Hippocampal formation (tissue), 2 donors: ENCODE measurements at regions not wholly inside any gene's neighbourhood (a gene's known extent, or its start where the extent isn't known, plus 50 kb on each side); places are given as distances from the start of the nearest gene placed in this dataset.

ENCODE experiments used
- DNase-seq, 2 donors: peaks; one replicate each; lab custom pipeline; 2025; lab: John Stamatoyannopoulos, UW

DNA sequence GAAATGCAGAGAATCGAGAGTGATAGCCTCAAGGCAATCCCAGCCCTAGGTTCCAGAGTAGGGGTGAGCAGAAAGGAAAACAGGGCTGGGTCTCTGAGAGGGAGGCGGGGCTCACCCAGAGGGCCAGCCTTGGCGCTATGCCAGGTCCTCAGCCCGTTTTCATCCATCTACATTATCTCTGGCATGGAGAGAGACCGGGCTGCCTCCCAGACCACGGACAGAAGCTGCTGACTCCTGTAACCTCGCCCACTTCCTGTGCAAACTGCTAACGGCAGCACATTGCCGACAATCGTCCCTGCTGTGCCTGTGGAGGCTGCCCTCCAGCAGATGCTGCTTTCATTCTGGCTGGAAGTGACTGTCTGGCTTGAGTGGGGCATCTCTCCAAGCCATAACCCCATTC is 569.1 kb downstream of the NPHP4 start:
- no peak for DNase-seq

GRCh38 chr1:5419501-5419900 is 572.7 kb downstream of the NPHP4 start:
- DNase-seq, result no peak

DNA sequence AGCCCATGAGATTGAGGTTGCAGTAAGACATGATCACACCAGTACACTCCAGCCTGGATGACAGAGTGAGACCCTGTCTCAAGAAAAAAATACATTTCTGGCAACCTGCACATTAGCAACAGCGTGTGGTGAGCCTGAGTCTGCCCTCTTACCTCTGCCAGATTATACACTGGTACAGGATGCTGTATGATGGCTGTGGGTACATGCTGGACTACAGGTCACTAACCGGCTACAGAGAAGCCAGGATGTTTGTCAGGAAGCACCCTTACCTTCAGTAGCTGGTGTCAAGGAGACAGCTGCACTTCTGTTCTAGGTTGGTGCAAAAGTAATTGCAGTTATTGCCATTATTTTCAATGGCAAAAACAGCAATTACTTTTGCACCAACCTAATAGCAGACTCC is 575.7 kb downstream of the NPHP4 start:
- DNase-seq, result no peak

DNA sequence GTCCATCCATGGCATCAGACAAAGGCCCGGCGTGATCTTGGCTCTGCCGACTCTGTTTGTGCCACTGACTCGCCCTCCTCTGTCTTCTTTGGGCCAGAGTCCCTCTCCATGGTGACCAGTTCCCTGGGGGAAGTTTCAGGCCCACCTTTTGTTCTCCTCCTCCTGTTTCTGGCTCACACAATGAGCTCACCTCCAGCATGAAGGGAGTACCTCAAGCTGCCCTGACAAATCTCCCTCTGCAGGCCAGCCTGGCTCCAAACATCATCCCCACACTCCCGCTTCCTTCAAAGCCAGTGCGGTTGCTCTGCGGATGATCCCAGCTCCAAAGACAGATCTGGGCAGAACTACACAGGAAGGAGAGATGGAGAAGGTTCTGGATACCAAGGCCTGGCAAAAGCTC is 576.6 kb downstream of the NPHP4 start:
- no peak for DNase-seq

GRCh38 chr1:5410652-5411051 is 581.6 kb downstream of the NPHP4 start:
- no peak for DNase-seq

DNA sequence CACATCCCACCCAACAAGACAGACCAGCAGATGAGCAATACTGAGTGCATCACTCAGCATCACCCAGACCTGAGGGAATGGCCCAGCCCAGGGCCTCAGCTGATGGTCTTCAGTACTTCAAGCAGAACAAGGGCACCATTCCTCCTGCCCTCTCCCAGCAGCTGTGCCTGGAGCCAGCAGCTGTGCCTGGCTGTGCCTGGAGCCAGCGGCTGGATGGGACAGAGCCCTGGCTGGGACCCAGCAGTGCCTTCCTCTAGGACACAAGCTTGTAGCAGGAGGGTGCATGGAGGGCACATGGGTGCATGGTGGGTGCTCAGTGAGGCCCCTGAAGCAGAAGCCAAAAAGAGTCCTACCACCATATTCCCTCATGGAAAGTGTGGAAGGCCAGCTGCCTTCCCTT is 583.8 kb downstream of the NPHP4 start:
- peak; percentile 8 to 42 for DNase-seq

- no peak for DNase-seq
Measured at GRCh38 chr1:5405263-5405662, 587.0 kb downstream of the NPHP4 start.

GRCh38 chr1:5404412-5405203 is 587.6 kb downstream of the NPHP4 start:
- no peak for DNase-seq

DNA sequence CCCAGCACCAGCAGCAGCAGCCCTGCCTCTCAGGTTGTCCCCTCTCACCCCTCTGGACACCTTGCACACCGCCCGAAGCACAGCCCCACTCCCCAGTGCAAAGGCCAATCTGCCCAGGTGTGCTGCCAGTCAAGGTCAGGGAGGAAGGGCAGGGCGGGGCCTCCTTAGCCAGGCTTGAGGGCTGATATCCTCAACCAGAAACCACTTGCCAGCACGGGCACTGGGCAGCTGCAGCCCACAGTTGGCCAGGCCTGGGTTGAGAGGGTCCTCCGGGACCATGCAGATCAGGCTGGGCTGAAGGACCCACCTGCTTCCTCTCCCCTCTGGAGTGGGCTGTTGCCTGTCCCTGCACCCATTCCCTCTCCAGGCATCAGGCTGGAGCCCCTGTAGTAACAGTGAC is 588.3 kb downstream of the NPHP4 start:
- DNase-seq, result no peak

- DNase-seq, result no peak
Measured at GRCh38 chr1:5402618-5403017, 589.6 kb downstream of the NPHP4 start.

GRCh38 chr1:5399771-5400170 is 592.5 kb downstream of the NPHP4 start:
- no peak for DNase-seq

- no peak for DNase-seq
Measured at GRCh38 chr1:5396593-5396992, 595.6 kb downstream of the NPHP4 start.

GRCh38 chr1:5394111-5394510 is 598.1 kb downstream of the NPHP4 start:
- no peak for DNase-seq

DNA sequence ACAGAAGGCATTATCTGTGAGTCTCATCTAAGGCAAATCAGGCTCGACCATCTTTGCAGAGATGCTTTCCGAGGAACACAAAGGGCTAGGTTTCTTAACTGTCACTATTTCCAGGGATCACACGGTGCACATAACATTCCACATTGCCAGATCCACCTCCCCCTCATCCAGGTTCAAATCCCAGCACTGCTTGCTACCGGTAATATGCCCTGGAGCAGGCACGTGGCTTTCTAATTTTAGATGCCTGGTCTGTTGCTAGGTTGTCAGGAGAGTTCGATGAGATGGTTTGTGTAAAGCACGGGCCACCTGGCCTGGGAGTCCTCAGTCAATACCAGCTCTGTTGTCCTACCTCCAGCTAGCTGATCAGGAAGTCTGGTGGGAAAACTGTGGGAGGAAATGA is 598.6 kb downstream of the NPHP4 start:
- DNase-seq, result no peak

- no peak for DNase-seq
Measured at GRCh38 chr1:5393146-5393545, 599.1 kb downstream of the NPHP4 start.

DNA sequence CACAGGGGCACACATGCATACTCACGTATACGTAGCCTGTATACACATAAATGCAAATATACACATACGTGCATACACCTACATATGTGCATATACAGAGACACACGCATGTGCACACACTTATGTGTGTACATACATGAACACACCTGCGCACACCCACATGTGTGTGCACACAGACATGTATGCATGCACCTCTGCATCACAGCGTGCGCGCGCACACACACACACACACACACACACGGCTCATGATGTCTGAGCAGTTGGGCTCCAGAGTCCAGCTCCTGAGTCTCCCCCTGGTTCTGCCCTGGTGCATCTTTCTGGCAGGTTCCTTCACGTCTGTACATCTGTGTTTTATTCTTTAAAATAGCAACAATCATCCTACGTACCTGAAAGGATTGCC is 600.5 kb downstream of the NPHP4 start:
- no peak for DNase-seq

- DNase-seq, result no peak
Measured at GRCh38 chr1:5390504-5390903, 601.7 kb downstream of the NPHP4 start.

- no peak for DNase-seq
Measured at GRCh38 chr1:5389101-5389885, 602.9 kb downstream of the NPHP4 start.

DNA sequence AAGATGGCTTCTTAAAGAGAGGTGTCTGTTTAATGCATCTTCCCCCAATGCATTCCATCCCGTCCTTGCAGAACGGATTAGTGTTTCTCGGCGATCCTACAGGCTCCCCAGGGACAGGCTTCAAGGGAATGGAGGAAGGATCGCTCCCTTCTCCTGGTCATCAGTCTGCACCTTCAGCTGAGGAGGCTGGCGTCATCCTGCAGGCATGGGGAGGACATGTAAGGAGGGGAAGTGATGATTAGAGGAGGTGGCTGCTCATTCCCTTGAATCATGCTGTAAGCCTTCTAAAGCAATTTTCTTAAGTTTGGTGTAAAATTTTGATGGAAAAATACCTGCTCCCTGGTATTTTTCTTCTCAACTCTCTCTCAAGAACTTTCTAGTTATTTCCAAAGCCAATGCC is 603.6 kb downstream of the NPHP4 start:
- no peak for DNase-seq

GRCh38 chr1:5386371-5386770 is 605.9 kb downstream of the NPHP4 start:
- DNase-seq, result no peak

- no peak for DNase-seq
Measured at GRCh38 chr1:5385956-5386355, 606.3 kb downstream of the NPHP4 start.

DNA sequence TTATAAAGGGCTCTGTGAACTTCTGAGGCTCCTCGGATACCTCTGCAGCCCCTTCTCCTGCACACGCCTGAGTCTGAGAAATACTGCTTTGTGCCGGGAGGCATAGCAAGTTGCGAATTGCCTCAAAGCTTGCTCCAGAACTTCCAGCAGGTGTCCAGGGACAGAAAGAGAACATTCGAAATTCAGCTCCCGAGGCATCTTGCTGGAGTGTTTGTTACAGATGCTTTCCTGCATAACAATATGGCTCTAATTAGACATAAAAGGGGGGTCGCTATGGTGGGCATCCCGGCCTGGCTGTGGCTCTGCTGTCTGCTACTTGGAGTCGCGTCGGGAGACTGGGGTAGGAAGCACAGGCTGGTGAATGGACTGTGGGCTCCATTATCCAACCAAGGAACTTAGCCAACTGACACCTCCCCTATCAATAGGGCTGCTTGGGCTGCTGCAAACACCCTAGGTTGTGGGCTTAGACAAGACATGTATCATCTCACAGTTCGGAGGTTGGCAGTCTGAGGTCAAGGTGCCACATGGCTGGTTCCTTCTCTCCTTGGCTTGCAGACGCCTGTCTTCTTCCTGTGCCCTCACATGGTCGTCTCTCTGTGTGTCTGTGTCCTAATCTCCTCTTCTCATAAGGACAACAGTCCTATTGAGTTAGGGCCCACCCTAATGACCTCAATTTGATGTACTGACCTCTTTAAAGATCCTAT is 607.0 kb downstream of the NPHP4 start:
- DNase-seq, result no peak

GRCh38 chr1:5381491-5381890 is 610.7 kb downstream of the NPHP4 start:
- no peak for DNase-seq
